Astrocyte (in vitro differentiated cells and primary cell): ENCODE measurements at regions not wholly inside any gene's neighbourhood (a gene's known extent, or its start where the extent isn't known, plus 50 kb on each side); places are given as distances from the start of the nearest gene placed in this dataset.

Experiments used
- DNase-seq: peaks from one replicate; pipeline ENCODE4 v3.0.0-alpha.2; 2010; ENCODE audit warnings: low read depth
- FAIRE-seq: peaks from 2 replicates; lab custom pipeline; 2011; peaks lifted over from hg19 to GRCh38; lab: Jason Lieb, UNC
- H2AFZ ChIP-seq: 2 replicates; pipeline ENCODE4 v1.6.0; 2012; ENCODE audit warnings: low read depth, low read length, inconsistent platforms
- H3K27ac ChIP-seq: 2 replicates; pipeline ENCODE4 v1.5.1; 2011; ENCODE audit warnings: low read depth, low read length, inconsistent platforms
- H3K27me3 ChIP-seq: 2 replicates; pipeline ENCODE4 v1.6.0; 2011; ENCODE audit warnings: low read length, inconsistent platforms; ENCODE audit not compliant: insufficient read depth
- H3K36me3 ChIP-seq: 2 replicates; pipeline ENCODE4 v1.5.1; 2011; ENCODE audit warnings: low read length, inconsistent platforms; ENCODE audit not compliant: insufficient read depth
- H3K4me1 ChIP-seq: 2 replicates; pipeline ENCODE4 v1.5.1; 2011; ENCODE audit warnings: low read length, inconsistent platforms; ENCODE audit not compliant: insufficient read depth
- H3K4me2 ChIP-seq: 2 replicates; pipeline ENCODE4 v1.6.0; 2012; ENCODE audit warnings: low read length, inconsistent platforms
- H3K4me3 ChIP-seq: 2 replicates; pipeline ENCODE4 v1.5.1; 2011; ENCODE audit warnings: low read depth, mild to moderate bottlenecking, low read length, inconsistent platforms; ENCODE audit not compliant: insufficient read depth
- H3K79me2 ChIP-seq: 2 replicates; pipeline ENCODE4 v1.6.0; 2012; ENCODE audit warnings: mild to moderate bottlenecking, low read length, inconsistent platforms; ENCODE audit not compliant: insufficient read depth
- H3K9ac ChIP-seq: 2 replicates; pipeline ENCODE4 v1.6.0; 2012; ENCODE audit warnings: mild to moderate bottlenecking, low read length, inconsistent platforms
- H3K9me3 ChIP-seq: 2 replicates; pipeline ENCODE4 v1.5.1; 2012; ENCODE audit warnings: low read depth, mild to moderate bottlenecking, low read length, inconsistent platforms; ENCODE audit not compliant: insufficient read depth
- H4K20me1 ChIP-seq: 2 replicates; pipeline ENCODE4 v1.6.0; 2012; ENCODE audit warnings: low read length, inconsistent platforms; ENCODE audit not compliant: insufficient read depth
- H3K27ac Mint-ChIP-seq: one replicate; pipeline ENCODE4 v1.8.0; 2021; ENCODE audit warnings: mild to moderate bottlenecking, mixed read lengths; ENCODE audit not compliant: unreplicated experiment
- H3K27me3 Mint-ChIP-seq: one replicate; pipeline ENCODE4 v1.8.0; 2021; ENCODE audit warnings: low read depth, mixed read lengths; ENCODE audit not compliant: unreplicated experiment
- H3K36me3 Mint-ChIP-seq: one replicate; pipeline ENCODE4 v1.8.0; 2021; ENCODE audit warnings: low read depth, mixed read lengths; ENCODE audit not compliant: unreplicated experiment
- H3K4me1 Mint-ChIP-seq: one replicate; pipeline ENCODE4 v1.8.0; 2021; ENCODE audit warnings: low read depth, mixed read lengths; ENCODE audit not compliant: unreplicated experiment
- H3K4me3 Mint-ChIP-seq: one replicate; pipeline ENCODE4 v1.8.0; 2021; ENCODE audit warnings: mild to moderate bottlenecking, moderate library complexity, mixed read lengths; ENCODE audit not compliant: unreplicated experiment
- H3K9me3 Mint-ChIP-seq: one replicate; pipeline ENCODE4 v1.8.0; 2021; ENCODE audit warnings: mild to moderate bottlenecking, mixed read lengths; ENCODE audit not compliant: unreplicated experiment
- CTCF ChIP-seq: IDR thresholded peaks from 2 replicates; pipeline ENCODE4 v1.5.1; 2011; ENCODE audit warnings: low read depth, mild to moderate bottlenecking, inconsistent platforms, low read length, moderate library complexity; ENCODE audit not compliant: insufficient read depth
- EZH2 ChIP-seq: IDR thresholded peaks from 2 replicates; pipeline ENCODE4 v1.6.1; 2012; ENCODE audit warnings: mild to moderate bottlenecking, low read length, inconsistent platforms; ENCODE audit not compliant: insufficient read depth

- Mint-ChIP-seq H3K4me3 (no peak overlapping the region), H3K27ac (no peak overlapping the region), H3K4me1 (peaks cover 3% of the 10 kb centered on the region), H3K9me3 (peaks cover 3% of the 10 kb centered on the region), H3K27me3 (no peaks in the 10 kb centered on the region), H3K36me3 (no peaks in the 10 kb centered on the region)
- TF ChIP-seq CTCF (no peak), EZH2 (no peak)
- H3K4me2 ChIP-seq = no peak overlapping the region
- no peak for FAIRE-seq
- H3K27ac ChIP-seq = no peak overlapping the region
- H3K36me3 ChIP-seq = no peaks in the 10 kb centered on the region
- no peaks in the 10 kb centered on the region for H3K27me3 ChIP-seq
- no peak for DNase-seq
- H4K20me1 ChIP-seq = no peaks in the 10 kb centered on the region
- H3K79me2 ChIP-seq = no peaks in the 10 kb centered on the region
- no peak overlapping the region for H3K9ac ChIP-seq
- no peak overlapping the region for H3K4me3 ChIP-seq
- peaks cover 8% of the 10 kb centered on the region for H3K9me3 ChIP-seq
- no peaks in the 10 kb centered on the region for H3K4me1 ChIP-seq
- H2AFZ ChIP-seq = no peak overlapping the region
These were observed 553.0 kb downstream of the DCDC2C start for GRCh38 chr2:4256351-4256750.

- TF ChIP-seq EZH2 = no peak
- no peak for TF ChIP-seq CTCF
- Mint-ChIP-seq H3K27ac (no peak overlapping the region), H3K4me1 (peaks cover 3% of the 10 kb centered on the region), H3K4me3 (no peak overlapping the region), H3K27me3 (no peaks in the 10 kb centered on the region), H3K9me3 (peaks cover 3% of the 10 kb centered on the region), H3K36me3 (no peaks in the 10 kb centered on the region)
- H2AFZ ChIP-seq = no peak overlapping the region
- H4K20me1 ChIP-seq = no peaks in the 10 kb centered on the region
- no peak overlapping the region for H3K27ac ChIP-seq
- DNase-seq (no peak), FAIRE-seq (no peak)
- peak overlapping the region; percentile 37 for H3K4me2 ChIP-seq
- no peak overlapping the region for H3K9ac ChIP-seq
- no peak overlapping the region for H3K4me3 ChIP-seq
- H3K27me3 ChIP-seq = no peaks in the 10 kb centered on the region
- no peaks in the 10 kb centered on the region for H3K79me2 ChIP-seq
- no peaks in the 10 kb centered on the region for H3K36me3 ChIP-seq
- peaks cover 5% of the 10 kb centered on the region for H3K9me3 ChIP-seq
- no peaks in the 10 kb centered on the region for H3K4me1 ChIP-seq
These were observed 555.2 kb downstream of the DCDC2C start for GRCh38 chr2:4258563-4258962.

GRCh38 chr2:4265936-4266335 is 562.6 kb downstream of the DCDC2C start:
- no peaks in the 10 kb centered on the region for H3K79me2 ChIP-seq
- Mint-ChIP-seq H3K9me3 (no peaks in the 10 kb centered on the region), H3K36me3 (no peaks in the 10 kb centered on the region)

More at GRCh38 chr2:4265936-4266335, 562.6 kb downstream of the DCDC2C start:
- no peak overlapping the region for H3K27ac Mint-ChIP-seq
- DNase-seq (no peak), FAIRE-seq (no peak)
- Histone ChIP-seq H3K4me3 (no peak overlapping the region), H4K20me1 (no peaks in the 10 kb centered on the region), H3K4me2 (no peak overlapping the region), H2AFZ (no peak overlapping the region), H3K27me3 (no peaks in the 10 kb centered on the region), H3K9ac (no peak overlapping the region), H3K27ac (no peak overlapping the region), H3K36me3 (no peaks in the 10 kb centered on the region), H3K9me3 (peaks cover 5% of the 10 kb centered on the region), H3K4me1 (no peaks in the 10 kb centered on the region)
- no peak overlapping the region for H3K4me3 Mint-ChIP-seq
- H3K27me3 Mint-ChIP-seq = no peaks in the 10 kb centered on the region
- TF ChIP-seq CTCF (no peak), EZH2 (no peak)
- H3K4me1 Mint-ChIP-seq = no peaks in the 10 kb centered on the region
